ENCODE measurements at regions not wholly inside any gene's neighbourhood (a gene's known extent, or its start where the extent isn't known, plus 50 kb on each side); places are given as distances from the start of the nearest gene placed in this dataset.

DNA sequence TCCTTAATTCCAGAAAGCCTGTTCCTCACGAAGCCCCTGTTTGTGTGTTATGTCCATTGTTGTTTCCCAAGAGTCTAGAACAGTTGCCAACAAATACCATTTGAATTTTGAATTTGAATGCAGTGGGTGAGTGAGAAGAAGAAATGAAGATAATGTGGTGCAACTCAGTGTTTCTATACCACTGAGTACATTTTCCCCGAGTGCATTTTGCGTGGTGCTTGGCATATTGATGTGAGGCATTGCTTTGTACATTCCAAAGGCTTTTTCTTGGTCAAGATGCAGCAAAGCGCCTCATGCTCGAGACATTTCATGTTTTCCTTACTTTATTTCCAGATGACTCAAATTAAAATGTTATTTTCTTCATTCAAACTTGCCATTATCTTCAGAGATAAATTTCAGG is 253.1 kb upstream of the RPS6KA3 start:
- Histone ChIP-seq H3K36me3 (ENCODE audit: control insufficient read depth, insufficient read depth, low read length) (no peaks in the 10 kb centered on the region), H3K9me3 (replicated peaks; ENCODE audit: control insufficient read depth, insufficient read depth, low read depth, low read length) (no peaks in the 10 kb centered on the region), H4K20me1 (replicated peaks; ENCODE audit: control insufficient read depth, insufficient read depth, low read length) (no peaks in the 10 kb centered on the region), H3K4me1 (replicated peaks in 1 of 2; ENCODE audit: control insufficient read depth in 2 of 2, insufficient read depth in 2 of 2, low read length in 2 of 2) (no peaks in the 10 kb centered on the region), H3K27me3 (ENCODE audit: control insufficient read depth in 2 of 2, insufficient read depth in 2 of 2, low read length in 2 of 2) (no peaks in the 10 kb centered on the region), H3K79me2 (ENCODE audit: control insufficient read depth, insufficient read depth, low read length) (no peaks in the 10 kb centered on the region), H3K9ac (ENCODE audit: insufficient read depth in 1 of 2, low read depth in 2 of 2, low read length in 2 of 2) (no peak overlapping the region), H3K9me1 (ENCODE audit: control insufficient read depth, insufficient read depth, low read length) (no peaks in the 10 kb centered on the region), H3K4me2 (ENCODE audit: insufficient read depth, low read length) (no peak overlapping the region), H3K27ac (ENCODE audit: extremely low read depth, low read depth, low read length) (no peak overlapping the region), H3K4me3 (no peak overlapping the region), H2AFZ (ENCODE audit: low read depth, low read length) (no peak overlapping the region)
- FAIRE-seq (no peak), ATAC-seq (no peak), DNase-seq (ENCODE audit: extremely low read depth in 1 of 4, low spot score in 3 of 4) (no peak)
- intact Hi-C loops (cut with micrococcal nuclease) (no loop called here), in situ Hi-C loops (cut with MboI) (no loop called here)
- ChIA-PET CTCF (ENCODE audit: low intra/inter-chr PET ratio) (no interaction called here), POLR2A (no interaction called here)
- no TSS peak for BruUV-seq (replicated peaks)
- 0% methylated on average over 4 of the region's 5 CpGs for WGBS (ENCODE audit: insufficient coverage, low coverage, missing lambda C conversion rate)
- TF ChIP-seq STAG1 (CRISPR knock-in tag; IDR thresholded peaks at IDR 0.05; ENCODE audit: borderline replicate concordance) (no peak), TAF1 (IDR thresholded peaks at IDR 0.05; ENCODE audit: control insufficient read depth, extremely low read depth, insufficient read depth, low read length, severe bottlenecking) (no peak), NCOA4 (IDR thresholded peaks at IDR 0.05; ENCODE audit: partially characterized antibody) (no peak), MED1 (CRISPR knock-in tag; IDR thresholded peaks at IDR 0.05; ENCODE audit: borderline replicate concordance) (no peak), RHOXF2B (CRISPR knock-in tag; conservative IDR thresholded peaks at IDR 0.05) (no peak), LCOR (CRISPR knock-in tag; IDR thresholded peaks at IDR 0.05) (no peak), BHLHE40 (IDR thresholded peaks at IDR 0.05; ENCODE audit: low read length) (no peak), POLR3A (IDR thresholded peaks at IDR 0.05; ENCODE audit: borderline replicate concordance, extremely low read depth, insufficient read depth, insufficient read length) (no peak), FOXK2 (conservative IDR thresholded peaks at IDR 0.05 in 1 of 2, IDR thresholded peaks at IDR 0.05 in 1 of 2; ENCODE audit: low read depth in 2 of 2) (no peak), TCFL5 (CRISPR knock-in tag; conservative IDR thresholded peaks at IDR 0.05) (no peak), CXXC5 (CRISPR knock-in tag; IDR thresholded peaks at IDR 0.05) (no peak), POLR2B (IDR thresholded peaks at IDR 0.05; ENCODE audit: low read depth, partially characterized antibody) (no peak), TBP (optimal IDR thresholded peaks at IDR 0.05; ENCODE audit: low read depth, low read length) (no peak), RBM15 (IDR thresholded peaks at IDR 0.05; ENCODE audit: insufficient read depth, low read length) (no peak), FOXJ2 (tag; IDR thresholded peaks at IDR 0.05) (no peak)
- TF ChIP-seq, protein P1, sequence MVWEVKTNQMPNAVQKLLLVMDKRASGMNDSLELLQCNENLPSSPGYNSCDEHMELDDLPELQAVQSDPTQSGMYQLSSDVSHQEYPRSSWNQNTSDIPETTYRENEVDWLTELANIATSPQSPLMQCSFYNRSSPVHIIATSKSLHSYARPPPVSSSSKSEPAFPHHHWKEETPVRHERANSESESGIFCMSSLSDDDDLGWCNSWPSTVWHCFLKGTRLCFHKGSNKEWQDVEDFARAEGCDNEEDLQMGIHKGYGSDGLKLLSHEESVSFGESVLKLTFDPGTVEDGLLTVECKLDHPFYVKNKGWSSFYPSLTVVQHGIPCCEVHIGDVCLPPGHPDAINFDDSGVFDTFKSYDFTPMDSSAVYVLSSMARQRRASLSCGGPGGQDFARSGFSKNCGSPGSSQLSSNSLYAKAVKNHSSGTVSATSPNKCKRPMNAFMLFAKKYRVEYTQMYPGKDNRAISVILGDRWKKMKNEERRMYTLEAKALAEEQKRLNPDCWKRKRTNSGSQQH (CRISPR knock-in tag; IDR thresholded peaks at IDR 0.05): no peak
- TF ChIP-seq, protein P2, sequence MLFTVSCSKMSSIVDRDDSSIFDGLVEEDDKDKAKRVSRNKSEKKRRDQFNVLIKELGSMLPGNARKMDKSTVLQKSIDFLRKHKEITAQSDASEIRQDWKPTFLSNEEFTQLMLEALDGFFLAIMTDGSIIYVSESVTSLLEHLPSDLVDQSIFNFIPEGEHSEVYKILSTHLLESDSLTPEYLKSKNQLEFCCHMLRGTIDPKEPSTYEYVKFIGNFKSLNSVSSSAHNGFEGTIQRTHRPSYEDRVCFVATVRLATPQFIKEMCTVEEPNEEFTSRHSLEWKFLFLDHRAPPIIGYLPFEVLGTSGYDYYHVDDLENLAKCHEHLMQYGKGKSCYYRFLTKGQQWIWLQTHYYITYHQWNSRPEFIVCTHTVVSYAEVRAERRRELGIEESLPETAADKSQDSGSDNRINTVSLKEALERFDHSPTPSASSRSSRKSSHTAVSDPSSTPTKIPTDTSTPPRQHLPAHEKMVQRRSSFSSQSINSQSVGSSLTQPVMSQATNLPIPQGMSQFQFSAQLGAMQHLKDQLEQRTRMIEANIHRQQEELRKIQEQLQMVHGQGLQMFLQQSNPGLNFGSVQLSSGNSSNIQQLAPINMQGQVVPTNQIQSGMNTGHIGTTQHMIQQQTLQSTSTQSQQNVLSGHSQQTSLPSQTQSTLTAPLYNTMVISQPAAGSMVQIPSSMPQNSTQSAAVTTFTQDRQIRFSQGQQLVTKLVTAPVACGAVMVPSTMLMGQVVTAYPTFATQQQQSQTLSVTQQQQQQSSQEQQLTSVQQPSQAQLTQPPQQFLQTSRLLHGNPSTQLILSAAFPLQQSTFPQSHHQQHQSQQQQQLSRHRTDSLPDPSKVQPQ (CRISPR knock-in tag; IDR thresholded peaks at IDR 0.05; ENCODE audit: borderline replicate concordance): no peak

Data from K562 (cell line).